ENCODE measurements at regions not wholly inside any gene's neighbourhood (a gene's known extent, or its start where the extent isn't known, plus 50 kb on each side); places are given as distances from the start of the nearest gene placed in this dataset.

- Histone ChIP-seq H3K9me3 (ENCODE audit: control insufficient read depth in 1 of 2, insufficient read depth in 1 of 2, low read length in 2 of 2) (peaks cover 8 to 19% of the 10 kb centered on the region in 2 experiments), H3K27me3 (ENCODE audit: control insufficient read depth in 1 of 2, insufficient read depth in 2 of 2, low read length in 2 of 2) (no peaks in the 10 kb centered on the region), H3K36me3 (ENCODE audit: insufficient read depth, low read length) (no peaks in the 10 kb centered on the region), H3K4me3 (ENCODE audit: low read length) (no peak overlapping the region), H3K27ac (ENCODE audit: low read depth in 1 of 2, low read length in 2 of 2) (no peak overlapping the region), H3K4me1 (ENCODE audit: insufficient read depth, low read length) (no peaks in the 10 kb centered on the region)
- CTCF ChIA-PET, result no interaction called here
- no peak overlapping the region for H3K4me3 Mint-ChIP-seq
- H3K27me3 Mint-ChIP-seq, result no peaks in the 10 kb centered on the region
- POLR2A ChIA-PET, result no interaction called here
- no peaks in the 10 kb centered on the region for H3K36me3 Mint-ChIP-seq (ENCODE audit: low read depth)
- intact Hi-C loops (cut with DNase I, micrococcal nuclease), result no loop called here
- DNase-seq (no peak), ATAC-seq (ENCODE audit: poor library complexity) (no peak)
- H3K4me1 Mint-ChIP-seq (ENCODE audit: low read depth), result no peaks in the 10 kb centered on the region
- H3K27ac Mint-ChIP-seq, result no peak overlapping the region
- TF ChIP-seq CTCF (IDR thresholded peaks at IDR 0.05), result no peak
- H3K9me3 Mint-ChIP-seq, result peaks cover 11% of the 10 kb centered on the region
Observed at GRCh38 chr1:208724079-208724478, 479.9 kb upstream of the PLXNA2 start.

- H3K36me3 Mint-ChIP-seq (ENCODE audit: low read depth), result no peaks in the 10 kb centered on the region
- H3K27me3 ChIP-seq (ENCODE audit: control insufficient read depth in 1 of 2, insufficient read depth in 2 of 2, low read length in 2 of 2), result no peaks in the 10 kb centered on the region
- peaks cover 2% of the 10 kb centered on the region for H3K9me3 Mint-ChIP-seq
- ChIA-PET CTCF (no interaction called here), POLR2A (no interaction called here)
- no peak overlapping the region for H3K4me3 ChIP-seq (ENCODE audit: low read length)
- H3K4me1 ChIP-seq (ENCODE audit: insufficient read depth, low read length), result no peaks in the 10 kb centered on the region
- no peak overlapping the region for H3K4me3 Mint-ChIP-seq
- DNase-seq, result no peak
- no peaks in the 10 kb centered on the region for H3K36me3 ChIP-seq (ENCODE audit: insufficient read depth, low read length)
- H3K27ac ChIP-seq (ENCODE audit: low read depth in 1 of 2, low read length in 2 of 2), result no peak overlapping the region
- no peak overlapping the region for H3K27ac Mint-ChIP-seq
- ATAC-seq (ENCODE audit: poor library complexity), result no peak
- H3K9me3 ChIP-seq (ENCODE audit: control insufficient read depth in 1 of 2, insufficient read depth in 1 of 2, low read length in 2 of 2), result no peaks in the 10 kb centered on the region
- intact Hi-C loops (cut with DNase I, micrococcal nuclease), result no loop called here
- peaks cover 7% of the 10 kb centered on the region for H3K27me3 Mint-ChIP-seq
- TF ChIP-seq CTCF (IDR thresholded peaks at IDR 0.05), result no peak
- H3K4me1 Mint-ChIP-seq (ENCODE audit: low read depth), result peaks cover 6% of the 10 kb centered on the region
Observed at GRCh38 chr1:208728815-208729214, 484.6 kb upstream of the PLXNA2 start.

- Mint-ChIP-seq H3K4me1 (ENCODE audit: low read depth) (peaks cover 6% of the 10 kb centered on the region), H3K27me3 (peaks cover 15% of the 10 kb centered on the region), H3K9me3 (peaks cover 2% of the 10 kb centered on the region), H3K27ac (no peak overlapping the region), H3K36me3 (ENCODE audit: low read depth) (no peaks in the 10 kb centered on the region), H3K4me3 (no peak overlapping the region)
- Histone ChIP-seq H3K36me3 (ENCODE audit: insufficient read depth, low read length) (no peaks in the 10 kb centered on the region), H3K9me3 (ENCODE audit: control insufficient read depth in 1 of 2, insufficient read depth in 1 of 2, low read length in 2 of 2) (no peaks in the 10 kb centered on the region), H3K27me3 (ENCODE audit: control insufficient read depth in 1 of 2, insufficient read depth in 2 of 2, low read length in 2 of 2) (no peaks in the 10 kb centered on the region), H3K27ac (ENCODE audit: low read depth in 1 of 2, low read length in 2 of 2) (no peak overlapping the region), H3K4me3 (ENCODE audit: low read length) (no peak overlapping the region), H3K4me1 (ENCODE audit: insufficient read depth, low read length) (no peaks in the 10 kb centered on the region)
- POLR2A ChIA-PET, result no interaction called here
- ATAC-seq (ENCODE audit: poor library complexity) (no peak), DNase-seq (peak in 1 of 14 experiments; percentile 3)
- intact Hi-C loops (cut with DNase I, micrococcal nuclease), result no loop called here
- no peak for TF ChIP-seq CTCF (IDR thresholded peaks at IDR 0.05)
- CTCF ChIA-PET, result no interaction called here
Observed at GRCh38 chr1:208731981-208732821, 488.0 kb upstream of the PLXNA2 start.
